ENCODE measurements at regions not wholly inside any gene's neighbourhood (a gene's known extent, or its start where the extent isn't known, plus 50 kb on each side); places are given as distances from the start of the nearest gene placed in this dataset.

DNA sequence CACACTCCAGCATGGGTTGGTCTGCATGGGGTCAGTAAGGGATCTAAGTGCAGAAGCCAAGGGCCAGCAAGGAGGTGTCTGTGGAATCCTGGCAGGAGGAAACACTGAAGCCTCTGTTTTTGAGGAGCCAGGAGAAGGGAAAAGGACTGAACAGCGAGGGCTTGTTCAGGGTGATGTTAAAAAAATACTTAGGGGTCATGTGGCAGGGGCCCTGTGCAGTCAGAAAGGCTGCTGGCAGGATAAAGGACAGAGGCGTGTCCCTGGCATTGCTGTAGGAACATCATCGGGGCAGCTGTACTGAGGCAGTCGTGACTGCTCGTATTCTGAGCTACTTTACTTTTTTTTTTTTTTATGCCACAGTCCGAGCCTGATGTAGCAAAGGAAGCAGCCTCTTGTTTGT lies 127.1 kb upstream of the ZFP64 start:
- H3K4me2 ChIP-seq (ENCODE audit: insufficient read depth in 1 of 2, low read depth in 2 of 2, low read length in 2 of 2) = no peak overlapping the region
- no peak overlapping the region for H3K14ac ChIP-seq (ENCODE audit: insufficient read length)
- no peak overlapping the region for H3K23ac ChIP-seq (ENCODE audit: insufficient read length)
- 78% methylated on average over 6 of the region's 6 CpGs; no CpG with 5 or more reads in 1 of the 2 experiments for WGBS, 2 experiments (ENCODE audit: extremely low coverage in 1 of 2, insufficient coverage in 1 of 2, insufficient read length in 1 of 2, insufficient replicate concordance in 2 of 2, low coverage in 1 of 2, low lambda C conversion rate in 2 of 2, missing lambda C conversion rate in 1 of 2)
- no peaks in the 10 kb centered on the region; the same call in 1 of the 2 replicates for H3K23me2 ChIP-seq (ENCODE audit: low read depth, low read length)
- no peak overlapping the region for H4K91ac ChIP-seq (replicated peaks; ENCODE audit: insufficient read length, low read length)
- no peak overlapping the region for H2BK15ac ChIP-seq (ENCODE audit: low read length)
- ChIA-PET CTCF (ENCODE audit: partially characterized antibody) (interaction anchor here (0.5 kb wide), 1 partner anchor 81 kb away, joined by 6 read pairs; no protein-coding TSS in a partner anchor), POLR2A (ENCODE audit: partially characterized antibody) (no interaction called here)
- H2BK120ac ChIP-seq (replicated peaks; ENCODE audit: low read depth, low read length) = no peak overlapping the region
- H2BK5ac ChIP-seq (ENCODE audit: low read depth, low read length) = no peak overlapping the region
- no peak overlapping the region for H3K4ac ChIP-seq (replicated peaks; ENCODE audit: insufficient read length, low read depth, low read length)
- H2AFZ ChIP-seq (ENCODE audit: low read length) = no peak overlapping the region
- no peaks in the 10 kb centered on the region for H3K4me1 ChIP-seq (replicated peaks in 1 of 4; ENCODE audit: control insufficient read depth in 3 of 4, insufficient read depth in 4 of 4, low read length in 3 of 4)
- no peak overlapping the region for H4K8ac ChIP-seq (ENCODE audit: extremely low read depth, insufficient read depth, low read length)
- H3K79me1 ChIP-seq (ENCODE audit: low read depth, low read length) = no peaks in the 10 kb centered on the region
- H4K20me1 ChIP-seq (replicated peaks in 1 of 2; ENCODE audit: control insufficient read depth in 1 of 2, insufficient read depth in 2 of 2, low read length in 2 of 2) = no peaks in the 10 kb centered on the region
- no peak overlapping the region for H3K56ac ChIP-seq (replicated peaks; ENCODE audit: insufficient read length, low read depth, low read length)
- H3K27ac ChIP-seq (ENCODE audit: low read depth, low read length) = no peak overlapping the region
- H2AK5ac ChIP-seq (ENCODE audit: low read depth, low read length) = no peak overlapping the region
- no peak overlapping the region for H2BK20ac ChIP-seq (ENCODE audit: low read length)
- FAIRE-seq (no peak), DNase-seq (ENCODE audit: low read depth in 1 of 2, low spot score in 2 of 2) (no peak)
- H3K79me2 ChIP-seq (ENCODE audit: control insufficient read depth in 1 of 2, insufficient read depth in 2 of 2, low read length in 2 of 2) = no peaks in the 10 kb centered on the region
- no peaks in the 10 kb centered on the region for H3K36me3 ChIP-seq (ENCODE audit: control insufficient read depth in 2 of 4, insufficient read depth in 4 of 4, low read length in 3 of 4)
- H3K4me3 ChIP-seq (ENCODE audit: extremely low read depth in 1 of 4, insufficient read depth in 2 of 4, low read depth in 3 of 4, low read length in 4 of 4) = no peak overlapping the region
- H4K5ac ChIP-seq (ENCODE audit: insufficient read length, low read depth, low read length) = no peak overlapping the region
- H3K9me3 ChIP-seq (ENCODE audit: insufficient read depth in 2 of 2, low read depth in 1 of 2, low read length in 1 of 2) = no peaks in the 10 kb centered on the region
- H3K9ac ChIP-seq (replicated peaks in 1 of 4; ENCODE audit: extremely low read depth in 1 of 4, low read depth in 3 of 4, low read length in 3 of 4) = no peak overlapping the region
- no peak overlapping the region for H2BK12ac ChIP-seq (ENCODE audit: low read depth, low read length)
- H3K18ac ChIP-seq (ENCODE audit: extremely low read depth, low read length) = no peak overlapping the region
- H3K27me3 ChIP-seq (replicated peaks in 1 of 4; ENCODE audit: control insufficient read depth in 3 of 4, extremely low read depth in 1 of 4, insufficient read depth in 3 of 4, low read length in 3 of 4) = no peaks in the 10 kb centered on the region
- TF ChIP-seq PHF8 (conservative IDR thresholded peaks at IDR 0.05; ENCODE audit: low read depth, low read length) = no peak
- no peak for TF ChIP-seq NRF1 (IDR thresholded peaks at IDR 0.05; ENCODE audit: low read depth, low read length)
- TF ChIP-seq SIN3A (conservative IDR thresholded peaks at IDR 0.05 in 1 of 2, IDR thresholded peaks at IDR 0.05 in 1 of 2; ENCODE audit: low read depth in 1 of 2, low read length in 2 of 2) = no peak
- no peak for TF ChIP-seq POU5F1 (IDR thresholded peaks at IDR 0.05; ENCODE audit: low read depth, low read length)
- no peak for TF ChIP-seq GTF2F1 (IDR thresholded peaks at IDR 0.05; ENCODE audit: borderline replicate concordance, low read depth, low read length)
- TF ChIP-seq TAF1 (IDR thresholded peaks at IDR 0.05; ENCODE audit: low read depth, low read length) = no peak
- TF ChIP-seq, protein P1, sequence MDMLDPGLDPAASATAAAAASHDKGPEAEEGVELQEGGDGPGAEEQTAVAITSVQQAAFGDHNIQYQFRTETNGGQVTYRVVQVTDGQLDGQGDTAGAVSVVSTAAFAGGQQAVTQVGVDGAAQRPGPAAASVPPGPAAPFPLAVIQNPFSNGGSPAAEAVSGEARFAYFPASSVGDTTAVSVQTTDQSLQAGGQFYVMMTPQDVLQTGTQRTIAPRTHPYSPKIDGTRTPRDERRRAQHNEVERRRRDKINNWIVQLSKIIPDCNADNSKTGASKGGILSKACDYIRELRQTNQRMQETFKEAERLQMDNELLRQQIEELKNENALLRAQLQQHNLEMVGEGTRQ (IDR thresholded peaks at IDR 0.05; ENCODE audit: low read length) = no peak
- no peak for TF ChIP-seq BACH1 (IDR thresholded peaks at IDR 0.05; ENCODE audit: low read length)
- TF ChIP-seq, protein P2, sequence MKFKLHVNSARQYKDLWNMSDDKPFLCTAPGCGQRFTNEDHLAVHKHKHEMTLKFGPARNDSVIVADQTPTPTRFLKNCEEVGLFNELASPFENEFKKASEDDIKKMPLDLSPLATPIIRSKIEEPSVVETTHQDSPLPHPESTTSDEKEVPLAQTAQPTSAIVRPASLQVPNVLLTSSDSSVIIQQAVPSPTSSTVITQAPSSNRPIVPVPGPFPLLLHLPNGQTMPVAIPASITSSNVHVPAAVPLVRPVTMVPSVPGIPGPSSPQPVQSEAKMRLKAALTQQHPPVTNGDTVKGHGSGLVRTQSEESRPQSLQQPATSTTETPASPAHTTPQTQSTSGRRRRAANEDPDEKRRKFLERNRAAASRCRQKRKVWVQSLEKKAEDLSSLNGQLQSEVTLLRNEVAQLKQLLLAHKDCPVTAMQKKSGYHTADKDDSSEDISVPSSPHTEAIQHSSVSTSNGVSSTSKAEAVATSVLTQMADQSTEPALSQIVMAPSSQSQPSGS (IDR thresholded peaks at IDR 0.05; ENCODE audit: low read length) = no peak
- TF ChIP-seq ZNF274 (IDR thresholded peaks at IDR 0.05; ENCODE audit: borderline replicate concordance, extremely low read depth, low read length) = no peak
- TF ChIP-seq EP300 (IDR thresholded peaks at IDR 0.05; ENCODE audit: borderline replicate concordance in 1 of 2, low read depth in 2 of 2, low read length in 2 of 2) = no peak

All from H1 (cell line).